SH-SY5Y (cell line): ENCODE measurements at regions not wholly inside any gene's neighbourhood (a gene's known extent, or its start where the extent isn't known, plus 50 kb on each side); places are given as distances from the start of the nearest gene placed in this dataset.

Source experiments
- GATA2 ChIP-seq: IDR thresholded peaks from 2 replicates; pipeline ENCODE4 v1.6.1; 2011; ENCODE audit warnings: mild to moderate bottlenecking, low read depth, low read length
- GATA3 ChIP-seq: IDR thresholded peaks from 2 replicates; pipeline ENCODE4 v1.6.1; 2011; ENCODE audit warnings: low read depth, mild to moderate bottlenecking, low read length, moderate library complexity

DNA sequence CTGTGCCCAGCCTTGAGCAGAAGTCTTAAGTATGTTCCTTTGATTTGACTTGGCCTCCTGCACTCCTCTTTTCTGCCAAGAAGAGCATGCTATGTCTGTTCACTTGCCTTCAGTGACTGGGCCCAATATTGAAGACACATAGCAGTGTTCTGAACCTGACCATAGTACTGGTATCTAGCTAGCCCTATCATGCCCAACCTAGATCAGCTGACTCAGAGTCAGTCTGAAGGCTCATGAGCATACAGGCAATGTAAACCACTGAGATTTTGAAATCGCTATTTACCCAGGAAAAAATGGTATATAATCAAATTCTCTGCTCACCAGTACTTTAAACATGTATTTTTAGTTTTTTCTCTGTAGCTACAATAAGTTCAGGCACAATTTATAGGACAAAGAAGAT is 129.4 kb downstream of the TANC2 start:
- TF ChIP-seq GATA2 (no peak), GATA3 (no peak)
